AG04450 (cell line): ENCODE measurements at regions not wholly inside any gene's neighbourhood (a gene's known extent, or its start where the extent isn't known, plus 50 kb on each side); places are given as distances from the start of the nearest gene placed in this dataset.
"Not testable (repeated sequence)": the region's sequence is repeated elsewhere in the genome, so short reads cannot be mapped to it uniquely, and the experiment has no call there.

Experiments
- CTCF ChIA-PET: fragments of 300-600, 350-600 bp; formaldehyde crosslinking; extraction: SDS; loops from one replicate; lab custom pipeline; 2022; ENCODE audit warnings: antibody characterized with exemption, inconsistent platforms; lab: Charles Lee
- POLR2A ChIA-PET: fragments of 350-600 bp; formaldehyde crosslinking; extraction: SDS; loops from one replicate; lab custom pipeline; 2021; ENCODE audit warnings: antibody characterized with exemption, inconsistent platforms; lab: Yijun Ruan, JAX
- DNase-seq: peaks from one replicate; pipeline ENCODE4 v3.0.0-alpha.2; 2011; ENCODE audit warnings: low read depth, low spot score
- H3K27ac ChIP-seq: one replicate; pipeline ENCODE4 v1.5.1; 2012; ENCODE audit warnings: low read depth, low read length, control low read depth
- H3K27me3 ChIP-seq: one replicate; pipeline ENCODE4 v1.6.0; 2012; ENCODE audit warnings: low read length; ENCODE audit not compliant: control insufficient read depth, insufficient read depth
- H3K4me3 ChIP-seq: 2 replicates; pipeline ENCODE4 v1.5.1; 2011; ENCODE audit warnings: mild to moderate bottlenecking, low read depth, low read length, control low read depth
- H3K9me3 ChIP-seq: 2 replicates; pipeline ENCODE4 v1.5.1; 2012; ENCODE audit warnings: low read length; ENCODE audit not compliant: control insufficient read depth, insufficient read depth
- TF ChIP-seq, protein P1 (sequence below): IDR thresholded peaks from 2 replicates; pipeline ENCODE4 v1.5.1; 2011; ENCODE audit warnings: low read depth, low read length, control low read depth, inconsistent platforms

DNA sequence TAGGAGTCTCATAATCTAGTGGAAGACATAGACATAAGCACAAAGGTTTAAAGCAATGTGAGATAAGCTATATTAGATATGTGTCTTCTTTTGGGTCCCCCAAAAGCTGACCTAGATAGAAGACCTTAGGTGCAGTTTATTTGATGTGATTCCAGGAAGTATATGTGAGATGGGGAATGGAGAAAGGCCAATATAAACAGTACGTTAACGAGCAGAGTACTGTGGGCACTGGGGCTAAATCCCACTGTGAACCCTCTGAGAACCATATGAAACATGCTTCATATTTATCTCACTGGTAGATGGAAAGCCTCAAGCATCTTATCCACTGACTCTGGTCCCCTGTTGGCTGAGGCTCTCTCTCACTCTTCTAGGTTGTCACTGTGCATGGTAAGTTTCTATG lies 62.6 kb upstream of the ZC3H15 start:
- TF ChIP-seq, protein P1, sequence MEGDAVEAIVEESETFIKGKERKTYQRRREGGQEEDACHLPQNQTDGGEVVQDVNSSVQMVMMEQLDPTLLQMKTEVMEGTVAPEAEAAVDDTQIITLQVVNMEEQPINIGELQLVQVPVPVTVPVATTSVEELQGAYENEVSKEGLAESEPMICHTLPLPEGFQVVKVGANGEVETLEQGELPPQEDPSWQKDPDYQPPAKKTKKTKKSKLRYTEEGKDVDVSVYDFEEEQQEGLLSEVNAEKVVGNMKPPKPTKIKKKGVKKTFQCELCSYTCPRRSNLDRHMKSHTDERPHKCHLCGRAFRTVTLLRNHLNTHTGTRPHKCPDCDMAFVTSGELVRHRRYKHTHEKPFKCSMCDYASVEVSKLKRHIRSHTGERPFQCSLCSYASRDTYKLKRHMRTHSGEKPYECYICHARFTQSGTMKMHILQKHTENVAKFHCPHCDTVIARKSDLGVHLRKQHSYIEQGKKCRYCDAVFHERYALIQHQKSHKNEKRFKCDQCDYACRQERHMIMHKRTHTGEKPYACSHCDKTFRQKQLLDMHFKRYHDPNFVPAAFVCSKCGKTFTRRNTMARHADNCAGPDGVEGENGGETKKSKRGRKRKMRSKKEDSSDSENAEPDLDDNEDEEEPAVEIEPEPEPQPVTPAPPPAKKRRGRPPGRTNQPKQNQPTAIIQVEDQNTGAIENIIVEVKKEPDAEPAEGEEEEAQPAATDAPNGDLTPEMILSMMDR: no peak
- Histone ChIP-seq H3K9me3 (no peaks in the 10 kb centered on the region), H3K27ac (no peak overlapping the region), H3K27me3 (no peaks in the 10 kb centered on the region), H3K4me3 (no peak overlapping the region)
- POLR2A ChIA-PET: no interaction called here
- DNase-seq: no peak
- CTCF ChIA-PET: no interaction called here

DNA sequence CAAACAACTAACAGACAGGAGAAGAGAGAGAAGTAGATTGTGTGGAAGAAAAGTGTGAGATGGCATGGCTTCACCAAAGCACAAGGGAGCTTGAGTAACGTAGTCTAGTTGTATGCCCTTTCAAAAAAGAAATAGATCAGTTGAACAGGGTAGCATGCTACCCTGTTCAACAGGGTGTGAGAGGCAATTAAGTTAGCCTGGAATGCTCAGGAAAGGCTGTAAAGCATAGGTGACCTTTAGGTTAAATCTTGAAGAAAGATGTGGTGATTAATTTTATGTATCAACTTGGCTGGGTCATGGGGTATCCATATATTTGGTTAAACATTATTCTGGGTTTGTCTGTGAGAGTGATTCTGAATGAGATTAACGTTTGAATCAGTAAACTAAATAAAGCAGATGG lies 61.8 kb upstream of the ZC3H15 start:
- ChIA-PET POLR2A (interaction anchor here (0.7 kb wide), 1 partner anchor 61 kb away, joined by 3 read pairs; the partner anchor contains the start of gene ZC3H15), CTCF (no interaction called here)
- no peaks in the 10 kb centered on the region for H3K9me3 ChIP-seq
- no peak for DNase-seq
- no peaks in the 10 kb centered on the region for H3K27me3 ChIP-seq
- TF ChIP-seq, protein P1: no peak
- no peak overlapping the region for H3K27ac ChIP-seq
- no peak overlapping the region for H3K4me3 ChIP-seq

DNA sequence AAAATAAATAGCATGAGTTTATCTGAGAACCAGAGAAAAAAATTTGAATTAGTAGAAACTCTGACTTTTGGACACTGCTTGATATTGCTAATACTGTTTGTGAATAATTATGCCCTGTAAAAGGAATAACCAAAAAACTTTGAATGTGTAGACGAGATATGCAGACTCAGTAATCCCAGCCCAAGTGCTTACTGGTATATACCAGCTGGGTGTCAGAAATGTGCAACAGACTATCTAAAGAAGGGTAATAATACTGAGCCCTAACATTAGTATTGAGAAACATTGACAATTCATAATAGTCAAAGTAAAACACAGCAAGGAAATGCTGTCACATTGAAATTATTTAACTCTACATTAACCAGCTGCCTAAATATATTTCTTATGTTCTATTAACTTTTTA lies 60.5 kb upstream of the ZC3H15 start:
- DNase-seq: no peak
- POLR2A ChIA-PET: no interaction called here

DNA sequence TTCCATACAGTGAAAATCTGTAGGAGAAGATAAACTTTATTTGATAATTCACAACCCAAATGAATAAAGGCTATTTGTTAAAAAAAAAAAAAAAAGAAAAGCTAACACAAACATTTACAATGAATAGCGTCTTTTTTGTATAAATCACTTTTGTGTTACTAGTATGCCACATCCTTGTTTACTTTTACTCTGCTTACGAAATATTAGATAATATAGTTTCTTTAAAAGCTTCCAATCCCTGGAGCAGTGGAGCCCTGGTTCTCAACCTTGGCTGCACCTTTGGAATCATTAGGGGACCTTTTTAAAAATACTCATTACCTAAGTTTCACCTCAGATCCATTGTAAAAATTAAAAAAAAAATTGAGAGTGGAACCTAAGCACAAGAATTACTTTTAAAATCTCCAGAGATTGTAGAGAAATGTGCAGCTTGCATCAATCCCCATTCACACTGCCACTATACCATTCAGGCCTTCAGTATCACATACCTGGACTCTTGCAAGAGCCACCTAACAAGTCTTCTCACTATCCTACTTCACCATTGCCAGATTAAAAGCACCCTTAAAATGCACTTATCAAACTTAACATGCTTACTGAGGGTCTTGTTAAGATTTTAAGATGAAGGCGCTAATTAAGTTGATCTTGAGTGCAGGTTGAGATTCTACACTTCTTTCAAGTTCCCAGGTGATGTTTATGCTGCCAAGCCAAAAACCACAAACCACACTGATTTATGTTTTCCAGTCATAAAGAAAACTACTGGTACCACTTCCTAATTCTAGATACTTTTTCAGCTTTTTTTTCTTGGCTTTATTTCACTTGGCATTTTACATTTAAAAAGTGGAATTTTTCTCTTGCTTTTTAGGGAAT lies 59.7 kb upstream of the ZC3H15 start:
- Histone ChIP-seq H3K27ac (no peak overlapping the region), H3K27me3 (no peaks in the 10 kb centered on the region), H3K9me3 (no peaks in the 10 kb centered on the region), H3K4me3 (no peak overlapping the region)
- ChIA-PET POLR2A (no interaction called here), CTCF (interaction anchor here (1.1 kb wide), 1 partner anchor 216 kb away, joined by 4 read pairs; no protein-coding TSS in a partner anchor)
- TF ChIP-seq, protein P1: no peak
- DNase-seq: no peak

More for the DNA sequence above, 60.5 kb upstream of the ZC3H15 start:
- H3K27ac ChIP-seq: no peak overlapping the region
- H3K27me3 ChIP-seq: no peaks in the 10 kb centered on the region
- no peaks in the 10 kb centered on the region for H3K9me3 ChIP-seq
- CTCF ChIA-PET: interaction anchor here (1.0 kb wide), 1 partner anchor 216 kb away, joined by 3 read pairs; no protein-coding TSS in a partner anchor
- TF ChIP-seq, protein P1: no peak
- H3K4me3 ChIP-seq: no peak overlapping the region

DNA sequence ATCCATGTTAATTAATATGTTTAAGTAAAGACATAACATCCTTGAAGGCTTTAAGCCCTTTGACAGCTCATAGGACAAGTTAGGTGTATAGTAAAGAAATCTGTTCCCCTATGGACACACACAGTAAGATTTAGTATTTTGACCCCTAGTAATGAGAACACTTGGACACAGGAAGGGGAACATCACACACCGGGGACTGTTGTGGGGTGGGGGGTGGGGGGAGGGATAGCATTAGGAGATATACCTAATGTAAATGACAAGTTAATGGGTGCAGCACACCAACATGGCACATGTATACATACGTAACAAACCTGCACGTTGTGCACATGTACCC lies 59.1 kb upstream of the ZC3H15 start:
- H3K9me3 ChIP-seq, H3K27ac ChIP-seq, DNase-seq, H3K4me3 ChIP-seq, POLR2A ChIA-PET, H3K27me3 ChIP-seq: not testable (repeated sequence)
- CTCF ChIA-PET: interaction anchor here (1.1 kb wide), 1 partner anchor 215 kb away, joined by 4 read pairs; no protein-coding TSS in a partner anchor
